Esophagus squamous epithelium (tissue), 4 donors: ENCODE measurements at regions not wholly inside any gene's neighbourhood (a gene's known extent, or its start where the extent isn't known, plus 50 kb on each side); places are given as distances from the start of the nearest gene placed in this dataset.

Experiments
- POLR2A ChIP-seq, 4 donors: fragments of 450-650 bp; IDR thresholded peaks; one replicate each; pipeline ENCODE4 v1.6.1; 2017; ENCODE audit warnings: antibody characterized with exemption in 4 of 4, mild to moderate bottlenecking in 4 of 4, moderate library complexity in 3 of 4
- TF ChIP-seq, protein P1 (sequence below), 6 experiments: fragments of 450-650 bp in 4 of 6; fragments of 200-600 bp in 2 of 6; sonication (generic) in 2 of 6; IDR thresholded peaks; one replicate each; pipeline ENCODE4 v1.5.1; 2016 to 2019; ENCODE audit warnings: antibody characterized with exemption in 6 of 6, mild to moderate bottlenecking in 4 of 6, moderate library complexity in 4 of 6

DNA sequence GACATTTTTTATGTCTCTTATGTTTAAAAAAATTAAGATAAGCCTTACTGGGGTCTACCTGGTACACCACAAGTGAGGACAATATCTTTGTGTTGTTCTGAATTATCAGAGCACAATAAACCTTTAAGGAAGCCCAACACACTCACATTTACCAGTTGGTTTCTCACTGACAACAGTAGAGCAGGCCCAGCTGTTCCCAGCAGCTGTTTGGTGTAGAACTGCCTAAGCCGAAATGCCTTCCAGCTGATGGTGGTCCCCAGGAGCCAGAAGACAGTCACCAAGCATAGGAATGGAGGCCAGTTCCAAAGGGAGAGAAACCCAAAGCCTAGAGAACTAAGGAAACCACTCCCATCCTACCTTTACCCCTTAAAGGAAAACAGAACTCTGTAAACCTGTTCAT, 428.6 kb upstream of the CAMK1G start:
- TF ChIP-seq, protein P1, sequence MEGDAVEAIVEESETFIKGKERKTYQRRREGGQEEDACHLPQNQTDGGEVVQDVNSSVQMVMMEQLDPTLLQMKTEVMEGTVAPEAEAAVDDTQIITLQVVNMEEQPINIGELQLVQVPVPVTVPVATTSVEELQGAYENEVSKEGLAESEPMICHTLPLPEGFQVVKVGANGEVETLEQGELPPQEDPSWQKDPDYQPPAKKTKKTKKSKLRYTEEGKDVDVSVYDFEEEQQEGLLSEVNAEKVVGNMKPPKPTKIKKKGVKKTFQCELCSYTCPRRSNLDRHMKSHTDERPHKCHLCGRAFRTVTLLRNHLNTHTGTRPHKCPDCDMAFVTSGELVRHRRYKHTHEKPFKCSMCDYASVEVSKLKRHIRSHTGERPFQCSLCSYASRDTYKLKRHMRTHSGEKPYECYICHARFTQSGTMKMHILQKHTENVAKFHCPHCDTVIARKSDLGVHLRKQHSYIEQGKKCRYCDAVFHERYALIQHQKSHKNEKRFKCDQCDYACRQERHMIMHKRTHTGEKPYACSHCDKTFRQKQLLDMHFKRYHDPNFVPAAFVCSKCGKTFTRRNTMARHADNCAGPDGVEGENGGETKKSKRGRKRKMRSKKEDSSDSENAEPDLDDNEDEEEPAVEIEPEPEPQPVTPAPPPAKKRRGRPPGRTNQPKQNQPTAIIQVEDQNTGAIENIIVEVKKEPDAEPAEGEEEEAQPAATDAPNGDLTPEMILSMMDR (IDR thresholded peaks at IDR 0.05), result no peak
- TF ChIP-seq POLR2A (IDR thresholded peaks at IDR 0.05), result no peak
